ENCODE measurements at regions not wholly inside any gene's neighbourhood (a gene's known extent, or its start where the extent isn't known, plus 50 kb on each side); places are given as distances from the start of the nearest gene placed in this dataset.

DNA sequence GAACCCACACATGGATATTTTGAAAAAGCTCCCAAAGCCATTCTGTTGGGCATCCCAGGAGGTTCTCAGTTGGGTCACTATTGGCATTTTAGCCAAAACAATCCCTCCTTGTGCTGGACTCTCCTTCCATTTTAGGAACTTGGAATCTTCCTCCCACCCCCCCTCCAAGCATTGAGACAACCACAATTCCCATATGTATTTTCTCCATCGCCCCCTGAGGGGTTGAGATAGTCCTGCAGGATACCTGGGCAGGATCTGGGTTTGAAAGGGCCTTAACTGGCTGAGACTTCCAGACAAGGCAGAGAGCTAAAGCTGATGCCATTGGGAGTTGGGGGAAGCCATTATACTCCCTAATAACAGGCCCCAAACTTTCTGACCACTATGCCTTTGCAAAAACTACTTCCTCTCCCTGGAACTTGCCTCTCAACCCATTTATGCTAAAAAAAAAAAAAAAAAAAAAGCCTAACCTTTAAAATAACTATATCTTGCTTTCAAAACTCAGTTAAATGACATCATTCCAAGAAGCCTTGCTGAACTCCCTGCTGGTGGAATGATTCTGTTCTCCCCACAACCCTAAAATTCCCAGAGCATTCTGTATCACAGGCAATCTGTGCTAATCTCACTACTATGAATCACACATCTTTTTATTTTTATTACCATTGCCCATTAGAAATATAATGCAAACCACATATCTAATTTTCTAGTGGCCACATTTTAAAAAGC lies 77.5 kb upstream of the PDE1C start:
- H3K27me3 ChIP-seq: no peaks in the 10 kb centered on the region
- H3K4me3 ChIP-seq (ENCODE audit: low read depth in 1 of 2, low read length in 1 of 2): no peak overlapping the region

DNA sequence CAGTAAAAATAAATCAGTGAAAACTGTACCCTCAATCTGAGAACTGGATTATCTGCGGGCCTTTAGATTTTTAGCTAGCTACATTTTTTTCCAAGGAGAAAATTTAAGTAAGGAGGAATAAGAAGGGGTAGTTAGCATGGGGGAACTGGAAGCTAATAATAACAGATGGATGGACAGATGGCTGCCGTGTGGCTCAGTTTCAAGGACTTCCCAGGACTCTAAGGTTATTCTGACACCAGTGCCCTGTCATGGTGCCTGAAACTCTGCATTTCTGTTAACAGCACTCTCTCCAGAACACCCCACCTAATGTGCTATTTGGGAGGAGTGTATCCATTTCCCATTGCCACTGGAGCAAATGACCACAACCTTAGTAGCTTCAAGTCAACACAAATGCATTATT lies 75.7 kb upstream of the PDE1C start:
- H3K36me3 ChIP-seq: no peaks in the 10 kb centered on the region
- no peak overlapping the region for H3K4me3 ChIP-seq (ENCODE audit: low read depth in 1 of 2, low read length in 1 of 2)
- no peak overlapping the region for H3K27ac ChIP-seq
- no peaks in the 10 kb centered on the region for H3K4me1 ChIP-seq (ENCODE audit: control insufficient read depth in 1 of 2, insufficient read depth in 1 of 2, low read depth in 1 of 2, low read length in 1 of 2)
- TF ChIP-seq, protein P1, sequence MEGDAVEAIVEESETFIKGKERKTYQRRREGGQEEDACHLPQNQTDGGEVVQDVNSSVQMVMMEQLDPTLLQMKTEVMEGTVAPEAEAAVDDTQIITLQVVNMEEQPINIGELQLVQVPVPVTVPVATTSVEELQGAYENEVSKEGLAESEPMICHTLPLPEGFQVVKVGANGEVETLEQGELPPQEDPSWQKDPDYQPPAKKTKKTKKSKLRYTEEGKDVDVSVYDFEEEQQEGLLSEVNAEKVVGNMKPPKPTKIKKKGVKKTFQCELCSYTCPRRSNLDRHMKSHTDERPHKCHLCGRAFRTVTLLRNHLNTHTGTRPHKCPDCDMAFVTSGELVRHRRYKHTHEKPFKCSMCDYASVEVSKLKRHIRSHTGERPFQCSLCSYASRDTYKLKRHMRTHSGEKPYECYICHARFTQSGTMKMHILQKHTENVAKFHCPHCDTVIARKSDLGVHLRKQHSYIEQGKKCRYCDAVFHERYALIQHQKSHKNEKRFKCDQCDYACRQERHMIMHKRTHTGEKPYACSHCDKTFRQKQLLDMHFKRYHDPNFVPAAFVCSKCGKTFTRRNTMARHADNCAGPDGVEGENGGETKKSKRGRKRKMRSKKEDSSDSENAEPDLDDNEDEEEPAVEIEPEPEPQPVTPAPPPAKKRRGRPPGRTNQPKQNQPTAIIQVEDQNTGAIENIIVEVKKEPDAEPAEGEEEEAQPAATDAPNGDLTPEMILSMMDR (IDR thresholded peaks at IDR 0.05): no peak
- no peaks in the 10 kb centered on the region for H3K27me3 ChIP-seq
- no peaks in the 10 kb centered on the region for H3K9me3 ChIP-seq

More for the DNA sequence above, 77.5 kb upstream of the PDE1C start:
- H3K36me3 ChIP-seq: no peaks in the 10 kb centered on the region
- TF ChIP-seq, protein P1 (IDR thresholded peaks at IDR 0.05): no peak
- no peaks in the 10 kb centered on the region for H3K4me1 ChIP-seq (ENCODE audit: control insufficient read depth in 1 of 2, insufficient read depth in 1 of 2, low read depth in 1 of 2, low read length in 1 of 2)
- H3K9me3 ChIP-seq: no peaks in the 10 kb centered on the region
- no peak overlapping the region for H3K27ac ChIP-seq

DNA sequence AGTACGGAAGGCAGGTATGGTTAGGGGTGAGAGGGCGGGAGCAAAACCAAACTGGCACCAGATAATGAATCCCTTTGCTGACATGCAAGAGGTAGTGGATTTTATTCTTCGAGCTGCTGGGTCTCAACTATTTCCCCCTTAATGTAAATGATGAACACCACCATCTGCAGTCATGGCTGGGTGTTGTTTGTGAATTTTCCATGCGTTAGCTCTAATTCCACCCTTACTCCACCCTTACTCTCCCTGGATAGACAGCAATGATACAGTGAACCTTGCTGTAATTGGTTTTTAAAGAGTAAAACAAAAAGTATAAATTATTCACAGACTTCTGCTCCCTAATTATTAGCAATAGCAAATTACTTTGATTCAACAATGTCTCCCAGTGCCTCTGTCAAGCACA lies 74.5 kb upstream of the PDE1C start:
- no peaks in the 10 kb centered on the region for H3K4me1 ChIP-seq (ENCODE audit: control insufficient read depth in 1 of 2, insufficient read depth in 1 of 2, low read depth in 1 of 2, low read length in 1 of 2)
- H3K9me3 ChIP-seq: no peaks in the 10 kb centered on the region
- H3K27ac ChIP-seq: no peak overlapping the region
- H3K4me3 ChIP-seq (ENCODE audit: low read depth in 1 of 2, low read length in 1 of 2): no peak overlapping the region
- H3K27me3 ChIP-seq: no peaks in the 10 kb centered on the region
- TF ChIP-seq, protein P1 (IDR thresholded peaks at IDR 0.05): no peak
- no peaks in the 10 kb centered on the region for H3K36me3 ChIP-seq

DNA sequence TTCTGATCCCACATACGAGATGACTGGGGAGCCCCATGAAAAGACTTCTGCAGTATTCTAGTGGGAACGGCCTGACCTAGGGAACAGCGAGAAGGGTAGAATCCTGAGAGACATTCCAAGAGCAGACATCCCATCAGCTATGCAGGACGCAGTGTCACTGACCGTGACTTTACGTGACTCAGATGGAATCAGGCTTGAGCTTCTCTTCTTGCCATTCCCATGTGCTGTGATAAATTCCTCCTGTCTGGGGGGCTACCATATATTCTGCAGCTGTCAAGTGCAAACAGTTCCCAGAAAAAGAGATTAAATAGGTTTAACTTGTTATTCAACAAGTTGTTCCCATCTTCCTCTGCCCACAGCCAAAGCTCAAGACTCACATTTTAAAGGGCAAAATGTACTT lies 73.1 kb upstream of the PDE1C start:
- Histone ChIP-seq H3K27me3 (no peaks in the 10 kb centered on the region), H3K9me3 (no peaks in the 10 kb centered on the region), H3K4me3 (ENCODE audit: low read depth in 1 of 2, low read length in 1 of 2) (no peak overlapping the region), H3K27ac (no peak overlapping the region), H3K4me1 (ENCODE audit: control insufficient read depth in 1 of 2, insufficient read depth in 1 of 2, low read depth in 1 of 2, low read length in 1 of 2) (no peaks in the 10 kb centered on the region), H3K36me3 (no peaks in the 10 kb centered on the region)
- TF ChIP-seq, protein P1 (IDR thresholded peaks at IDR 0.05): no peak

DNA sequence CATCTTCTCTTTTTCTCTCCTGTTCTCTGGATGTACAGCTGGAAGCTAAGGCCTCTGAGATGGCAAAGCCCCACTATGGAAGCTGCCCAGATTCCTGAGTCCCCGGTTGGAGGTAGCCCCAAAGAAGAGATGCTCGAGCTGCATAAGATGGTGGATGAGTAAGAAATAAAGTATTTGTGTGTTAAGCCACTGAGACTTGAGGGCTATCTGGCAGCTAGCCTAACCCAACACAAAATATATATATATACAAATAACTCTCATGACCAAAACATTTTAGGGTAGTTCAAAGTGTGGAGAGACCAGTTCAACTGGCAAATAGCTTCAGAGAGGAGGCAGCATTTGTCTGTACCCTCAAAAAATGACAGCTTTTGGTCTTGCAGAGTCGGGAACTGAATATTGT lies 72.4 kb upstream of the PDE1C start:
- H3K36me3 ChIP-seq: no peaks in the 10 kb centered on the region
- H3K27me3 ChIP-seq: no peaks in the 10 kb centered on the region
- no peak overlapping the region for H3K4me3 ChIP-seq (ENCODE audit: low read depth in 1 of 2, low read length in 1 of 2)
- H3K4me1 ChIP-seq (ENCODE audit: control insufficient read depth in 1 of 2, insufficient read depth in 1 of 2, low read depth in 1 of 2, low read length in 1 of 2): no peaks in the 10 kb centered on the region
- H3K27ac ChIP-seq: no peak overlapping the region
- no peaks in the 10 kb centered on the region for H3K9me3 ChIP-seq
- TF ChIP-seq, protein P1 (IDR thresholded peaks at IDR 0.05): no peak

Measured in neutrophil (primary cell).